OCI-LY7 (cell line): ENCODE measurements at regions not wholly inside any gene's neighbourhood (a gene's known extent, or its start where the extent isn't known, plus 50 kb on each side); places are given as distances from the start of the nearest gene placed in this dataset.

Experiments
- CTCF ChIP-seq: fragments of 200-600 bp; sonication (generic); conservative IDR thresholded peaks from 2 replicates; pipeline ENCODE4 v1.5.1; 2014; ENCODE audit warnings: mild to moderate bottlenecking, antibody characterized with exemption, low read length, moderate library complexity, mixed read lengths
- EZH2phosphoT487 ChIP-seq: fragments of 200-600 bp; sonication (generic); IDR thresholded peaks from 2 replicates; pipeline ENCODE4 v1.6.1; 2018; ENCODE audit warnings: low read depth, borderline replicate concordance, mild to moderate bottlenecking, mixed run types, antibody characterized with exemption, low read length, moderate library complexity, mixed read lengths

GRCh38 chr13:80211566-80211965 lies 129.4 kb downstream of the SPRY2 start:
- no peak for TF ChIP-seq CTCF
- TF ChIP-seq EZH2phosphoT487 = no peak
